LNCaP clone FGC (cell line): ENCODE measurements at regions not wholly inside any gene's neighbourhood (a gene's known extent, or its start where the extent isn't known, plus 50 kb on each side); places are given as distances from the start of the nearest gene placed in this dataset.

Source experiments
- DNase-seq: peaks from one replicate; pipeline ENCODE4 v3.0.0-alpha.2; 2011; ENCODE audit warnings: low read depth
- H3K4me3 ChIP-seq: 2 replicates; pipeline ENCODE4 v1.5.1; 2011; ENCODE audit warnings: mild to moderate bottlenecking, low read depth, low read length, control low read depth
- CTCF ChIP-seq: IDR thresholded peaks from 2 replicates; pipeline ENCODE4 v1.5.1; 2012; ENCODE audit warnings: mild to moderate bottlenecking; ENCODE audit not compliant: control insufficient read depth, insufficient read depth; ENCODE audit errors: extremely low read depth

DNA sequence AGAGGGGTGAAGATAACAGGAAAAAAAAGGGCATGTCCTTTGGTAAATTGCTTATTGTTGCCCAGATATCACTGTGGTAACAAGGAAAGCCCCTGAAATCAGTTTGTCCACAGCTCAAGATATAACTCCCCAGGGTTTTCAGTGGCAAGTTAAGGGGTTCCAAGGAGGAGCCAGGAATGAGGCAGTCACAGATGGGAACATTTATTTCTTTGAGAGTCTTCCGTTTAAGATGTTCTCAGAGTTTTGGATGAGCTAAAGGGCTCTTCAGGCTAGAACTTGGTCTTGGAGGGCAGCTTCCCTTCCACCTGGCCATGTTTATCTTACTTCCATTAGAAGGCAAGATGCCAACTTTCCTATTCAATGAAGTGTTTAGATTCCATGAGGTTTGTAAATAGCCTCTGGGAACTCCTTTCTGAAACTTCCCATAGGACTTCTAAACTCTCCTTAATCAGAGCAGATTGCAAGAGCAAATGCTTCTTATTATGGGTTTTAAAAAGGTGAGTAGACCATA, 277.6 kb upstream of the TNC start:
- peak; percentile 34 for DNase-seq
- no peak overlapping the region for H3K4me3 ChIP-seq
- no peak for TF ChIP-seq CTCF

DNA sequence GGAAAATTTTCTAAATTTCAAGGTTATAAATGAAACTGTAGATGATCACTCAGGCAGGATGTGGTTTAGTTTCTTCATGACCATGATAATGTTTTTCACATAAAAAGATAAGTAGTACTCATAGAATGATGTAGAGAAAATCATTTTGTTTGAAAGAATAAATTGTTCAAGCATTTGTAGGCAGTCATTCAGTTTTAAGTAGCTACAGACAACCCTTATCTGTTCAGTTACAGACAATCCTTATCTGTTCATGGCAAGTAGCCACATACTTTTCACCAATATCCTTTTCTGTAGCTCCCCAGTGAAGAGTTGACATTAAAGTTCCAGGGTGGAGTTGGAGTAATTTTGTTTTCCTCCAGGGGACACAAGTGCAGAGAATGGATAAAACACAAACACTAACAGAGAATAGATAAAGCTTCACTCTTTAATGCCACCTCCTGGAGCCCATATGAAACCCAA, 278.1 kb upstream of the TNC start:
- DNase-seq, result no peak
- no peak for TF ChIP-seq CTCF
- no peak overlapping the region for H3K4me3 ChIP-seq

GRCh38 chr9:115397591-115398312, 279.8 kb upstream of the TNC start:
- no peak for TF ChIP-seq CTCF
- no peak for DNase-seq
- H3K4me3 ChIP-seq, result no peak overlapping the region

- H3K4me3 ChIP-seq, result no peak overlapping the region
- no peak for DNase-seq
- TF ChIP-seq CTCF, result no peak
Observed at GRCh38 chr9:115398313-115398650, 280.3 kb upstream of the TNC start.

- H3K4me3 ChIP-seq, result no peak overlapping the region
- no peak for DNase-seq
- no peak for TF ChIP-seq CTCF
Observed at GRCh38 chr9:115398996-115399395, 281.0 kb upstream of the TNC start.

DNA sequence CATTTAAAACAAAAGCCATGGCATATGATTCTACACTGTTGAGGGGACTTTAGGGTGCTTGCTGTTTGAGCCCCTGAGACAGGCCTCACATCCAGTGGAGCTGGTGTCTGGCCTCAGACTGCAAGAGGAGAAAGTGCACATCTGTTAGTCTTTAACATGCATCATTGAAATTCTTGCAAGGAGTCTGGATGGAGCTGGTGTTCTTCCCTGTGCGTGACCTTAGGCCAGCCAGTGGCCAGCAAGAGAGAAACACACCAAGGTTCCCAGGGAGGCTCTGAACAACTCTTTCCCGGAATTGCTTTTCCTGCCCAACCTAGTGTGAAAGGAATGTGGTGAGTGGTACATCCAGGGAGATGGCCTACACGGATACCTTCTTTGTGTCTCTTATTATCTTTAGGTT, 282.8 kb upstream of the TNC start:
- H3K4me3 ChIP-seq, result no peak overlapping the region
- no peak for TF ChIP-seq CTCF
- no peak for DNase-seq

DNA sequence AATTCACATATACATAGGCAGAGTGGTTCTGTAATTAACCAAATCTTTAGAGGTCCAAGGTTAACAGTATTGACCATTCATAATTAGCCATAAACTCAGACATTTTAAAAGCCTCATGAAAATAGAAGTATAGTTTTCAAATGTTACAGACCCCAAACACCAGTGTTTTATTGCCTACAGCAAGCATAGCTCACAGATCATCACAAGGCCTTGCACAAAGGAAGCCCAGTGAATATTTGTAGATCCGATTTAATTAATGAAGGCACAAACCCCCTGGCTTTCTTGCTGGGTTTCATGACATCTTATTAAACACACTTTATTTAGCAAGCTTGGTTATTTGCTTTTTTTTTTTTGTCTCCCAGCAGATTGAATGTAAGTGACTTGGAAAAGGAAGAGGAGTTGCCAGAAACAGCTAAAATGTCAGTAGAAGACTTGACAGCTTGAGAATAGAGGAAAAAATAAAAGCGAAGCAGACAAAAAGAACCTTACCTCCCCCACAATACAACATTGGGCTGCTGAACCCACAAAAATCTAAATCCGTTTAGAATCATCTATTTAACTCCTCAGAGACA, 283.9 kb upstream of the TNC start:
- TF ChIP-seq CTCF, result no peak
- no peak for DNase-seq
- H3K4me3 ChIP-seq, result no peak overlapping the region
